ENCODE measurements at regions not wholly inside any gene's neighbourhood (a gene's known extent, or its start where the extent isn't known, plus 50 kb on each side); places are given as distances from the start of the nearest gene placed in this dataset.

DNA sequence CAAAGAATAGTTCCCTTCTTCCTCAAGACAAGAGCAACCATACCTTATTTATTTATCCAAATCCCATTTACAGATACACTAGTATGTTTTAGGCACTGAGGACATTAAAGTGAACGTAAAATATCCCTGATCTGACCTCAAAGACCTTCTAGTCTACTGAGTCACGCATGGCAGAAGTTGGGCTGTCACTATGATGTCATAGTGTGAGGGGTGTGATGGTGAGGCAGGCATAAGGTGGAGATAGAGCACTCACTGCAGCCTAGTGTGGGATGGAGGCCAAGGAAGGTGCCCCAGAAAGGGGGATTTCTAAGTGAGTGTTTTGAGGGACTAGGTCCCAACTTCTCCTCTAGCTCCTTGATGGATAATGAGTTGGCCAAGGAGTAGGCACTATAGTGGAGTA, 249.5 kb upstream of the SKOR2 start:
- H3K27me3 Mint-ChIP-seq (ENCODE audit: unreplicated experiment), result peaks cover 2% of the 10 kb centered on the region
- no peak overlapping the region for H3K4me3 Mint-ChIP-seq (ENCODE audit: unreplicated experiment)
- no peaks in the 10 kb centered on the region for H3K4me1 Mint-ChIP-seq (ENCODE audit: unreplicated experiment)
- H3K27ac Mint-ChIP-seq (ENCODE audit: unreplicated experiment), result no peak overlapping the region
- TF ChIP-seq, protein P1, sequence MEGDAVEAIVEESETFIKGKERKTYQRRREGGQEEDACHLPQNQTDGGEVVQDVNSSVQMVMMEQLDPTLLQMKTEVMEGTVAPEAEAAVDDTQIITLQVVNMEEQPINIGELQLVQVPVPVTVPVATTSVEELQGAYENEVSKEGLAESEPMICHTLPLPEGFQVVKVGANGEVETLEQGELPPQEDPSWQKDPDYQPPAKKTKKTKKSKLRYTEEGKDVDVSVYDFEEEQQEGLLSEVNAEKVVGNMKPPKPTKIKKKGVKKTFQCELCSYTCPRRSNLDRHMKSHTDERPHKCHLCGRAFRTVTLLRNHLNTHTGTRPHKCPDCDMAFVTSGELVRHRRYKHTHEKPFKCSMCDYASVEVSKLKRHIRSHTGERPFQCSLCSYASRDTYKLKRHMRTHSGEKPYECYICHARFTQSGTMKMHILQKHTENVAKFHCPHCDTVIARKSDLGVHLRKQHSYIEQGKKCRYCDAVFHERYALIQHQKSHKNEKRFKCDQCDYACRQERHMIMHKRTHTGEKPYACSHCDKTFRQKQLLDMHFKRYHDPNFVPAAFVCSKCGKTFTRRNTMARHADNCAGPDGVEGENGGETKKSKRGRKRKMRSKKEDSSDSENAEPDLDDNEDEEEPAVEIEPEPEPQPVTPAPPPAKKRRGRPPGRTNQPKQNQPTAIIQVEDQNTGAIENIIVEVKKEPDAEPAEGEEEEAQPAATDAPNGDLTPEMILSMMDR (IDR thresholded peaks at IDR 0.05; ENCODE audit: unreplicated experiment), result no peak
- peaks cover 4% of the 10 kb centered on the region for H3K9me3 Mint-ChIP-seq (ENCODE audit: unreplicated experiment)
- no peaks in the 10 kb centered on the region for H3K36me3 Mint-ChIP-seq (ENCODE audit: low read depth, unreplicated experiment)
- DNase-seq (ENCODE audit: low spot score), result no peak

DNA sequence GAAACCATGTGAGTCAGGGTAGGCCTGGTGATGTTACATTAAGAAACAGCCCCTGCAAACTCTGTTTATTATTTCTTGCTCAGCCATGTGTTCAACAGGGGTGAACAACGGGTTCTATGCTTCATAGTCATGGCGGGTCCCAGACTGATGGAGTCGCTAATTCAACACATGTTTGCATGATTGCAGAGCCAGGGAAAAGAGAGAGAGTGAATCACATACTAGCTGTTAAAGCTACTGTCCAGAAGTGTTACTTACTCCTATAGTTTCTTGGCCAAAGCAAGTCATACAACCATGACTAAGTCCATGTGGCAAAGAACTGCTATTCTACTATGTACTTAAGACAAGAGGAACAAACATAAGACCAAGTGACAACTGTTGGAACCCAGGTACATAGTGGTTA, 241.2 kb upstream of the SKOR2 start:
- no peak overlapping the region for H3K27ac Mint-ChIP-seq (ENCODE audit: unreplicated experiment)
- peaks cover 6% of the 10 kb centered on the region for H3K27me3 Mint-ChIP-seq (ENCODE audit: unreplicated experiment)
- no peaks in the 10 kb centered on the region for H3K9me3 Mint-ChIP-seq (ENCODE audit: unreplicated experiment)
- H3K4me1 Mint-ChIP-seq (ENCODE audit: unreplicated experiment), result peaks cover 9% of the 10 kb centered on the region
- TF ChIP-seq, protein P1 (IDR thresholded peaks at IDR 0.05; ENCODE audit: unreplicated experiment), result no peak
- no peaks in the 10 kb centered on the region for H3K36me3 Mint-ChIP-seq (ENCODE audit: low read depth, unreplicated experiment)
- H3K4me3 Mint-ChIP-seq (ENCODE audit: unreplicated experiment), result no peak overlapping the region
- no peak for DNase-seq (ENCODE audit: low spot score)

GRCh38 chr18:47490882-47491281, 239.4 kb upstream of the SKOR2 start:
- peaks cover 3% of the 10 kb centered on the region for H3K27me3 Mint-ChIP-seq (ENCODE audit: unreplicated experiment)
- no peak overlapping the region for H3K4me3 Mint-ChIP-seq (ENCODE audit: unreplicated experiment)
- H3K27ac Mint-ChIP-seq (ENCODE audit: unreplicated experiment), result peak overlapping the region; percentile 4
- peaks cover 9% of the 10 kb centered on the region for H3K4me1 Mint-ChIP-seq (ENCODE audit: unreplicated experiment)
- no peaks in the 10 kb centered on the region for H3K9me3 Mint-ChIP-seq (ENCODE audit: unreplicated experiment)
- H3K36me3 Mint-ChIP-seq (ENCODE audit: low read depth, unreplicated experiment), result no peaks in the 10 kb centered on the region
- TF ChIP-seq, protein P1 (IDR thresholded peaks at IDR 0.05; ENCODE audit: unreplicated experiment), result no peak
- DNase-seq (ENCODE audit: low spot score), result no peak

DNA sequence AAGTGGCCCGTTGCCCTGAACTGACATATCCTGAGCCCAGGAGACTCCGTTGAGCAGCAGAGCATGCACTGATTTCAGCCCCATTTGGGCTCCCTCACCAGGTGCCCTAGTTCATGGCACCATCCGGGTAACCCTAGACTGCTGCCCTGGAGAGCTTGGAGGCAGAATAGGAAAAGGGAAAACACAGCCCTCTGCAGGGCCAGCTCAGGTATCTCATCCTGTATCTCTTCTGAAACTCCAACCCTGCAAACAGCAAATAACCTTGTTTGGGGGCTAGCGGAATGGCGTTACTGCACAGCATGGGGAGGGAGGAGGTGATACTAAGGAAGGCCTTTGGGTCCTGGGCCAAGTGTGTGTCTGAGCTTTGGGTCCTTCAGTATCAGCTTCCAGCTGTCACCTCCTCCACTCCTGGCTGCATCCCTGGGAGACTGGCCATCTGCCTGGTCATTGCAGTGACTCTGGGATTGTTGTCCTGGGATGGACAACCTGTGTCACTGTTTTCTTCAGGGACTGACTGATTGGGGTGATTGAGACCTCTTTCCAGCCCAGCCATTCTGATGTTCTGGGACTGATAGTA, 233.8 kb upstream of the SKOR2 start:
- no peak for DNase-seq (ENCODE audit: low spot score)
- H3K4me3 Mint-ChIP-seq (ENCODE audit: unreplicated experiment), result no peak overlapping the region
- TF ChIP-seq, protein P1 (IDR thresholded peaks at IDR 0.05; ENCODE audit: unreplicated experiment), result no peak
- no peaks in the 10 kb centered on the region for H3K36me3 Mint-ChIP-seq (ENCODE audit: low read depth, unreplicated experiment)
- H3K9me3 Mint-ChIP-seq (ENCODE audit: unreplicated experiment), result no peaks in the 10 kb centered on the region
- no peaks in the 10 kb centered on the region for H3K4me1 Mint-ChIP-seq (ENCODE audit: unreplicated experiment)
- no peak overlapping the region for H3K27ac Mint-ChIP-seq (ENCODE audit: unreplicated experiment)
- peaks cover 6% of the 10 kb centered on the region for H3K27me3 Mint-ChIP-seq (ENCODE audit: unreplicated experiment)

DNA sequence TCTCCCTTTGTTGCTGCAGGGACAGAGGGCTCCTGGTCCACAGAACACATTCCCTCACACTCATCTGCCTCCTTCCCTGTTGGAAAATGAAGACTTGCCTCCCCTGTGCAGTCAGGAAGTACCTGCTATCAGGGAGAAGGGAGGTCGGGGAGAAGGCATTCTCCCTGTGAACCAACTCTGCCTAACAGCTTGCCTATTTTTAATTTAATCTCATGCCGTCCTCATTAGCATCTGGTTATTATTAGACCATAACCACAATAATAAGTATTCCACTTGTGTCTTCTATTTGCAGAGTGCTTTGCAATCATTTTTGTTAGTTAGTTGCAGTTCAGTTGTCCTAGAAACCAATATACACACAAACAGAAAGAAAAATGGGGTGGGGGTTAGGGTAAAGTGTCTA, 232.6 kb upstream of the SKOR2 start:
- Mint-ChIP-seq H3K27me3 (ENCODE audit: unreplicated experiment) (peaks cover 3% of the 10 kb centered on the region), H3K9me3 (ENCODE audit: unreplicated experiment) (no peaks in the 10 kb centered on the region), H3K27ac (ENCODE audit: unreplicated experiment) (no peak overlapping the region), H3K4me3 (ENCODE audit: unreplicated experiment) (no peak overlapping the region), H3K4me1 (ENCODE audit: unreplicated experiment) (no peaks in the 10 kb centered on the region), H3K36me3 (ENCODE audit: low read depth, unreplicated experiment) (no peaks in the 10 kb centered on the region)
- TF ChIP-seq, protein P1 (IDR thresholded peaks at IDR 0.05; ENCODE audit: unreplicated experiment), result no peak
- DNase-seq (ENCODE audit: low spot score), result no peak

Measured in endothelial cell (in vitro differentiated cells).